Pancreas (tissue), 10 donors: ENCODE measurements at regions not wholly inside any gene's neighbourhood (a gene's known extent, or its start where the extent isn't known, plus 50 kb on each side); places are given as distances from the start of the nearest gene placed in this dataset.

ENCODE experiments used
- ATAC-seq, 4 donors: fragments of 200-7000 bp; cut with Tn5 transposase; one replicate each; pipeline versions ENCODE4 v1.8.0 to v1.9.1; 2020; ENCODE audit warnings: mild to moderate bottlenecking in 4 of 4, moderate library complexity in 4 of 4
- DNase-seq, 6 donors: peaks; one replicate each; pipeline ENCODE4 v3.0.0-alpha.2; 2020
- FAIRE-seq: peaks from 2 replicates; lab custom pipeline; 2012; peaks lifted over from hg19 to GRCh38; lab: Jason Lieb, UNC
- H3K27ac ChIP-seq, 4 donors: fragments of 200-600 bp; sonication (generic); 1 replicate in 3 of 4; 2 replicates in 1 of 4; pipeline versions ENCODE4 v1.5.0 to v1.8.0; 2020
- H3K27me3 ChIP-seq, 4 donors: fragments of 200-600 bp; one replicate each; pipeline ENCODE4 v1.8.0; 2021
- H3K36me3 ChIP-seq, 3 donors: fragments of 200-600 bp; sonication (generic) in 1 of 3; one replicate each; pipeline versions ENCODE4 v1.5.0 to v1.8.0; 2020 to 2021
- H3K4me1 ChIP-seq, 3 donors: fragments of 200-600 bp; one replicate each; pipeline ENCODE4 v1.8.0; 2021
- H3K4me3 ChIP-seq, 4 donors: fragments of 200-600 bp; sonication (generic) in 2 of 4; one replicate each; pipeline versions ENCODE4 v1.5.0 to v1.8.0; 2020 to 2021
- H3K9me3 ChIP-seq, 4 donors: fragments of 200-600 bp; one replicate each; pipeline ENCODE4 v1.8.0; 2021
- CTCF ChIP-seq, 4 donors: fragments of 200-600 bp; sonication (generic) in 3 of 4; IDR thresholded peaks; one replicate each; pipeline versions ENCODE4 v1.5.0 to v1.8.0; 2021; ENCODE audit warnings: antibody characterized with exemption in 4 of 4
- WGBS, 2 donors: extraction: QIAGEN DNeasy Blood & Tissue Kit; methylation state at CpG; one replicate each; pipeline ENCODE4 v1.1.7; 2013; 5-methylcytosine and 5-hydroxymethylcytosine counted together
- intact Hi-C, 3 donors: fragments of 100-400 bp; cut with DNase I; formaldehyde crosslinking; loops; one replicate each; pipeline versions ENCODE4 v1.11.1 to v1.14.2; 2022
- donor health status: healthy with polysubstance abuse.
- donor health status: DM: no; HTN: no; CAD: no; lungs with moderate emphysema.
- donor health status: DM: no; HTN: no; CAD: no.
- donor health status: control.
- donor health status: control.
- donor health status: Bipolar disorder and iron deficiency.
- donor health status: DM: yes; HTN: yes; CAD: no.
- donor health status: DM: no; HTN: no; CAD: no.
- donor health status: DM: no; HTN: no; CAD: no.
- donor health status: DM: yes; HTN: yes; CAD: no.

- 58 to 72% methylated on average over 1 of the region's 1 CpG for WGBS, 2 donors
- no peak for TF ChIP-seq CTCF (IDR thresholded peaks at IDR 0.05)
- no peak for FAIRE-seq
Observed at GRCh38 chr12:31201382-31201781, 124.6 kb downstream of the SINHCAF start.

GRCh38 chr12:31203261-31203660 lies 122.7 kb downstream of the SINHCAF start:
- H3K4me3 ChIP-seq = no peak overlapping the region
- H3K9me3 ChIP-seq = no peaks in the 10 kb centered on the region
- WGBS, 2 donors = 78 to 84% methylated on average over 1 of the region's 1 CpG
- TF ChIP-seq CTCF (IDR thresholded peaks at IDR 0.05) = no peak
- intact Hi-C loops = no loop called here
- H3K4me1 ChIP-seq = no peaks in the 10 kb centered on the region
- no peak overlapping the region for H3K27ac ChIP-seq
- ATAC-seq (no peak), DNase-seq (no peak), FAIRE-seq (no peak)
- H3K27me3 ChIP-seq = no peaks in the 10 kb centered on the region
- no peaks in the 10 kb centered on the region for H3K36me3 ChIP-seq

More at GRCh38 chr12:31201382-31201781, 124.6 kb downstream of the SINHCAF start:
- H3K4me1 ChIP-seq = no peaks in the 10 kb centered on the region
- no peak overlapping the region for H3K4me3 ChIP-seq
- DNase-seq (no peak), ATAC-seq (no peak)
- no peak overlapping the region for H3K27ac ChIP-seq
- no peaks in the 10 kb centered on the region for H3K36me3 ChIP-seq
- intact Hi-C loops = no loop called here
- no peaks in the 10 kb centered on the region for H3K27me3 ChIP-seq
- H3K9me3 ChIP-seq = no peaks in the 10 kb centered on the region

DNA sequence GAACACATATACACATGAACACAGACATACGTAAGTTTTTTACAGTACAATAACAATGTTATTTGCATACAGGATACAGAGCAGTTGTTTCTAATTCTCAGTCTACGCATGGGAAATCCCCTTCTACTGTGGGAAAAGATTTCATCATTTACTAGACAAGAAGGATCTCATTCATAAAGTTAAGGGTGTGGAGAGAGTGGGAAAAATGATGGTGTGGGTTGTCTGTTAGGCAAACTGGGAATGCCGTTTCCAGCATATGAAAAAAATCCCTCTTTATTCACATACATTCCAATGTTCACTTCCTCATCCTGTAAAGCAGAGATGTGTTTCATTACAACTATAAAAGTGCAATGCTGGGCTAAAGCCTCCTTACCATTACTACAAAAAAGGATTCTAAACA lies 120.9 kb downstream of the SINHCAF start:
- H3K36me3 ChIP-seq = no peaks in the 10 kb centered on the region
- H3K27me3 ChIP-seq = no peaks in the 10 kb centered on the region
- H3K4me1 ChIP-seq = no peaks in the 10 kb centered on the region
- H3K27ac ChIP-seq = peak overlapping the region in 1 of 4 donors; percentile 36
- H3K4me3 ChIP-seq = no peak overlapping the region
- peak in 2 of 4 donors; percentile 64 to 69 for ATAC-seq
- 52 to 56% methylated on average over 3 of the region's 3 CpGs for WGBS, 2 donors
- FAIRE-seq = no peak
- intact Hi-C loops = no loop called here
- no peaks in the 10 kb centered on the region for H3K9me3 ChIP-seq
- DNase-seq = no peak
- TF ChIP-seq CTCF (IDR thresholded peaks at IDR 0.05) = no peak

DNA sequence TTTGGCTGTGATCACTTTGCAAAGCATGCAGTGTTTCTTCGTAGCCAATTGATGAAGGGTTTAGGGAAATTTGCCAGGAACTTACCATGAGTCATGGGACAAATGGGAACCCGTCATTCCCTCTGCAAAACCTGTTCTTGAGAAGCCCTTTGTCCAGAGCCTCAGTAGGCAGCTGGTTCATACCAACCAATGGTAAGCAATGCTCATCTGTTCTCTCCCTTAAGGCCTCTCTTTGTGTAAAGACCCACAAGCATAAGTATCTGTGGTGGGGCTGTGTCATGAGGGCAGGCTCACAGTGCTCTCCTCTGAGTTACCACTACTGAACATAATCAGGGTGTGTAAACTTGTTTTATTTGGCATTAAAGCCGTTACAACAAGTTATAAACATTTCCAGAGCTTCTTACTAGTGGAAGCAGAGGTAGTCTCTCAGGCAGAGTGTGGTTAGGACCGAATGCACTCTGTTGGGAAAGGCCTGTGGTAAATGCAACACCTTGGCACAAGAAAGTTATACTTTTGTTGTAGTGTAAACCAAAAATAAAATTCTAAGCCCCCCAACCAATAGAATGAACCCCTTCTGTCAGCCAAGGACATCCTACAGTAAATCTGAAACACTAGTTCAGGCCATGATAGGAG lies 119.8 kb downstream of the SINHCAF start:
- ATAC-seq (peak; percentile 67 to 94 (median 81)), FAIRE-seq (no peak), DNase-seq (peak in 2 of 6 donors; percentile 33 to 54)
- H3K4me1 ChIP-seq = no peaks in the 10 kb centered on the region
- WGBS, 2 donors = 48% methylated on average over 4 of the region's 4 CpGs
- H3K9me3 ChIP-seq = no peaks in the 10 kb centered on the region
- peak overlapping the region in 1 of 4 donors; percentile 36 for H3K27ac ChIP-seq
- H3K27me3 ChIP-seq = no peaks in the 10 kb centered on the region
- no peaks in the 10 kb centered on the region for H3K36me3 ChIP-seq
- intact Hi-C loops = no loop called here
- TF ChIP-seq CTCF (IDR thresholded peaks at IDR 0.05) = no peak
- H3K4me3 ChIP-seq = no peak overlapping the region

GRCh38 chr12:31207799-31208465 lies 118.0 kb downstream of the SINHCAF start:
- FAIRE-seq (no peak), DNase-seq (no peak), ATAC-seq (peak in 1 of 4 donors; percentile 18)
- no peak for TF ChIP-seq CTCF (IDR thresholded peaks at IDR 0.05)
- Histone ChIP-seq H3K4me3 (no peak overlapping the region), H3K9me3 (no peaks in the 10 kb centered on the region), H3K27ac (no peak overlapping the region), H3K36me3 (no peaks in the 10 kb centered on the region), H3K27me3 (no peaks in the 10 kb centered on the region), H3K4me1 (no peaks in the 10 kb centered on the region)
- intact Hi-C loops = no loop called here
- 60 to 62% methylated on average over 3 of the region's 3 CpGs for WGBS, 2 donors
